Endothelial cell of umbilical vein (primary cell): ENCODE measurements at regions not wholly inside any gene's neighbourhood (a gene's known extent, or its start where the extent isn't known, plus 50 kb on each side); places are given as distances from the start of the nearest gene placed in this dataset.

Experiments
- BruUV-seq: library from RNA; stranded (reverse); fragments of 400-500 nt; replicated peaks from 2 replicates; lab custom pipeline; 2021; lab: Mats Ljungman, UMichigan
- CTCF ChIA-PET: fragments of 300-600, 350-600 bp; sonication (Branson Sonifier 250); formaldehyde crosslinking; loops from one replicate; lab custom pipeline; 2021; ENCODE audit warnings: antibody characterized with exemption, inconsistent platforms; lab: Charles Lee
- POLR2A ChIA-PET: fragments of 300-600, 350-600 bp; sonication (Branson Sonifier 250); formaldehyde crosslinking; loops from one replicate; lab custom pipeline; 2021; ENCODE audit warnings: antibody characterized with exemption, inconsistent platforms; lab: Charles Lee
- DNase-seq: peaks from one replicate; pipeline ENCODE4 v3.0.0-alpha.2; 2011; ENCODE audit warnings: low read depth, low spot score
- FAIRE-seq: peaks from 2 replicates; lab custom pipeline; 2011; peaks lifted over from hg19 to GRCh38; lab: Jason Lieb, UNC
- H2AFZ ChIP-seq: 2 replicates; pipeline ENCODE4 v1.6.0; 2012; ENCODE audit warnings: low read depth, low read length, control low read depth, inconsistent platforms
- H3K27ac ChIP-seq: 2 replicates; pipeline ENCODE4 v1.5.1; 2011; ENCODE audit warnings: low read depth, mild to moderate bottlenecking, control low read depth, low read length, moderate library complexity; ENCODE audit not compliant: insufficient read depth
- H3K27me3 ChIP-seq, 2 experiments: 2 replicates each; pipeline versions ENCODE4 v1.6.0 to v1.6.1; 2011; ENCODE audit warnings: low read length in 2 of 2, mixed read lengths in 1 of 2; ENCODE audit not compliant: control insufficient read depth in 2 of 2, insufficient read depth in 2 of 2
- H3K36me3 ChIP-seq, 2 experiments: 2 replicates in 1 of 2; 3 replicates in 1 of 2; pipeline ENCODE4 v1.5.1; 2011; ENCODE audit warnings: low read length in 2 of 2, mild to moderate bottlenecking in 1 of 2, moderate library complexity in 1 of 2; ENCODE audit not compliant: control insufficient read depth in 2 of 2, insufficient read depth in 2 of 2; ENCODE audit errors: extremely low read depth in 1 of 2
- H3K4me1 ChIP-seq: 3 replicates; pipeline ENCODE4 v1.5.1; 2011; ENCODE audit warnings: mild to moderate bottlenecking, low read length; ENCODE audit not compliant: control insufficient read depth, insufficient read depth; ENCODE audit errors: extremely low read depth
- H3K4me2 ChIP-seq: 2 replicates; pipeline ENCODE4 v1.6.1; 2011; ENCODE audit warnings: low read length, control low read depth, mixed read lengths; ENCODE audit not compliant: insufficient read depth
- H3K4me3 ChIP-seq, 3 experiments: fragments of 200-600 bp in 1 of 3; sonication (generic), shearing (Covaris generic) in 1 of 3; replicated peaks in 1 of 3; 2 replicates each; pipeline ENCODE4 v1.5.1; 2011 to 2016; ENCODE audit warnings: control low read depth in 3 of 3, low read length in 3 of 3, mild to moderate bottlenecking in 2 of 3, inconsistent platforms in 1 of 3, low read depth in 1 of 3, moderate library complexity in 1 of 3; ENCODE audit not compliant: insufficient read depth in 1 of 3
- H3K79me2 ChIP-seq: 2 replicates; pipeline ENCODE4 v1.6.0; 2012; ENCODE audit warnings: low read length, inconsistent platforms; ENCODE audit not compliant: control insufficient read depth, insufficient read depth
- H3K9ac ChIP-seq: replicated peaks from 2 replicates; pipeline ENCODE3; 2011; ENCODE audit warnings: low read length, control low read depth; ENCODE audit not compliant: insufficient read depth; ENCODE audit errors: extremely low read depth
- H3K9me1 ChIP-seq: replicated peaks from 3 replicates; pipeline ENCODE4 v1.6.0; 2011; ENCODE audit warnings: mild to moderate bottlenecking, low read length; ENCODE audit not compliant: control insufficient read depth, insufficient read depth; ENCODE audit errors: extremely low read depth
- H3K9me3 ChIP-seq: replicated peaks from 2 replicates; pipeline ENCODE4 v1.5.1; 2012; ENCODE audit warnings: low read length, inconsistent platforms; ENCODE audit not compliant: control insufficient read depth, insufficient read depth
- H4K20me1 ChIP-seq: replicated peaks from 2 replicates; pipeline ENCODE3; 2011; ENCODE audit warnings: mild to moderate bottlenecking, low read length; ENCODE audit not compliant: control insufficient read depth, insufficient read depth; ENCODE audit errors: extremely low read depth
- CTCF ChIP-seq, 2 donors: IDR thresholded peaks; 1 replicate in 1 of 2; 2 replicates in 1 of 2; pipeline ENCODE4 v1.5.1; 2011; ENCODE audit warnings: low read length in 2 of 2, mild to moderate bottlenecking in 2 of 2, moderate library complexity in 2 of 2, control low read depth in 1 of 2, inconsistent platforms in 1 of 2, low read depth in 1 of 2; ENCODE audit not compliant: insufficient read depth in 1 of 2; ENCODE audit errors: extremely low read depth in 1 of 2
- EZH2 ChIP-seq: IDR thresholded peaks from 2 replicates; pipeline ENCODE4 v1.6.1; 2012; ENCODE audit warnings: borderline replicate concordance, low read depth, mild to moderate bottlenecking, moderate library complexity, low read length, inconsistent platforms; ENCODE audit not compliant: severe bottlenecking
- FOS ChIP-seq: IDR thresholded peaks from 2 replicates; pipeline ENCODE4 v1.6.1; 2011; ENCODE audit warnings: mild to moderate bottlenecking, low read length, moderate library complexity, borderline replicate concordance; ENCODE audit not compliant: insufficient read depth
- GATA2 ChIP-seq: IDR thresholded peaks from 2 replicates; pipeline ENCODE4 v1.7.0; 2011; ENCODE audit warnings: low read depth, mild to moderate bottlenecking, moderate library complexity, mixed read lengths, low read length; ENCODE audit not compliant: insufficient read length, insufficient read depth
- JUN ChIP-seq: IDR thresholded peaks from 2 replicates; pipeline ENCODE4 v1.6.1; 2011; ENCODE audit warnings: borderline replicate concordance, low read depth; ENCODE audit not compliant: insufficient read length, insufficient read depth
- MAX ChIP-seq: IDR thresholded peaks from 2 replicates; pipeline ENCODE4 v1.6.1; 2011; ENCODE audit not compliant: insufficient read depth, insufficient read length
- MYC ChIP-seq: IDR thresholded peaks from one replicate; pipeline ENCODE4 v1.6.1; 2011; ENCODE audit warnings: mild to moderate bottlenecking, low read depth, low read length
- POLR2A ChIP-seq: IDR thresholded peaks from 2 replicates; pipeline ENCODE4 v1.6.1; 2012; ENCODE audit warnings: low read depth, mild to moderate bottlenecking, control low read depth, low read length
- POLR2AphosphoS5 ChIP-seq: IDR thresholded peaks from 2 replicates; pipeline ENCODE4 v1.6.1; 2012; ENCODE audit warnings: low read depth, mild to moderate bottlenecking, control low read depth, low read length, moderate library complexity; ENCODE audit not compliant: insufficient read depth
- dilution Hi-C: fragments of 300-500 bp; cut with MboI; formaldehyde crosslinking; loops from one replicate; pipeline ENCODE4 v1.15.0; 2019; ENCODE audit warnings: low sequenced_read_pairs; ENCODE audit not compliant: extremely low pct_ligation_motif_present
- intact Hi-C: fragments of 100-400 bp; cut with micrococcal nuclease; formaldehyde crosslinking; loops from one replicate; pipeline ENCODE4 v1.10.0; 2022

- POLR2A ChIA-PET: no interaction called here
- Histone ChIP-seq H3K4me1 (peaks cover 44% of the 10 kb centered on the region), H3K4me3 (no peak overlapping the region), H3K27me3 (no peaks in the 10 kb centered on the region), H4K20me1 (no peaks in the 10 kb centered on the region), H3K9ac (no peak overlapping the region), H3K36me3 (no peaks in the 10 kb centered on the region), H3K9me3 (no peaks in the 10 kb centered on the region), H3K79me2 (no peaks in the 10 kb centered on the region), H3K9me1 (no peaks in the 10 kb centered on the region), H2AFZ (no peak overlapping the region), H3K27ac (peak overlapping the region; percentile 39), H3K4me2 (peak overlapping the region; percentile 25)
- TF ChIP-seq MAX (no peak), FOS (peak; percentile 86), MYC (no peak), JUN (peak; percentile 61), POLR2A (no peak), CTCF (IDR thresholded peaks at IDR 0.05; ENCODE audit: extremely low read depth in 1 of 2, insufficient read depth in 1 of 2, low read depth in 1 of 2, low read length in 2 of 2) (no peak), GATA2 (no peak), POLR2AphosphoS5 (peak; percentile 32), EZH2 (no peak)
- intact Hi-C loops: loop anchor here (10.0 kb wide), 1 partner anchor 536 kb away; no protein-coding TSS in a partner anchor
- CTCF ChIA-PET: interaction anchor here (1.0 kb wide), 1 partner anchor 187 kb away, joined by 3 read pairs; no protein-coding TSS in a partner anchor
- BruUV-seq: no TSS peak
- FAIRE-seq (peak; percentile 77), DNase-seq (peak; percentile 43)
- dilution Hi-C loops: no loop called here
Observed at GRCh38 chr1:58888833-58889232, 105.0 kb upstream of the JUN start.
